GM18858 (cell line): ENCODE measurements at regions not wholly inside any gene's neighbourhood (a gene's known extent, or its start where the extent isn't known, plus 50 kb on each side); places are given as distances from the start of the nearest gene placed in this dataset.
"Not testable (repeated sequence)": the region's sequence is repeated elsewhere in the genome, so short reads cannot be mapped to it uniquely, and the experiment has no call there.

ENCODE experiments used
- ATAC-seq: cut with Tn5 transposase; IDR thresholded peaks from one replicate; pipeline ENCODE4 v1.9.1; 2021; ENCODE audit not compliant: unreplicated experiment

- not testable (repeated sequence) for ATAC-seq
These were observed 318.6 kb downstream of the ADGRD1 start for GRCh38 chr12:131272283-131272814.

GRCh38 chr12:131273291-131273845 lies 319.7 kb downstream of the ADGRD1 start:
- ATAC-seq = no peak

- ATAC-seq = no peak
These were observed 320.4 kb downstream of the ADGRD1 start for GRCh38 chr12:131274061-131274460.

GRCh38 chr12:131274906-131275305 lies 321.2 kb downstream of the ADGRD1 start:
- ATAC-seq = no peak

- ATAC-seq = no peak
These were observed 322.1 kb downstream of the ADGRD1 start for GRCh38 chr12:131275824-131276223.

- ATAC-seq = no peak
These were observed 322.9 kb downstream of the ADGRD1 start for GRCh38 chr12:131276501-131277185.

- ATAC-seq = not testable (repeated sequence)
These were observed 323.7 kb downstream of the ADGRD1 start for GRCh38 chr12:131277186-131278091.

GRCh38 chr12:131278451-131279115 lies 324.9 kb downstream of the ADGRD1 start:
- not testable (repeated sequence) for ATAC-seq

GRCh38 chr12:131279281-131279921 lies 325.7 kb downstream of the ADGRD1 start:
- no peak for ATAC-seq

- ATAC-seq = no peak
These were observed 326.7 kb downstream of the ADGRD1 start for GRCh38 chr12:131280426-131280825.

GRCh38 chr12:131281016-131281415 lies 327.3 kb downstream of the ADGRD1 start:
- ATAC-seq = no peak

- no peak for ATAC-seq
These were observed 328.8 kb downstream of the ADGRD1 start for GRCh38 chr12:131282292-131283080.

GRCh38 chr12:131283191-131283861 lies 329.6 kb downstream of the ADGRD1 start:
- ATAC-seq = no peak

GRCh38 chr12:131283862-131284825 lies 330.4 kb downstream of the ADGRD1 start:
- ATAC-seq = not testable (repeated sequence)

GRCh38 chr12:131284954-131285904 lies 331.5 kb downstream of the ADGRD1 start:
- ATAC-seq = not testable (repeated sequence)

GRCh38 chr12:131285905-131286295 lies 332.2 kb downstream of the ADGRD1 start:
- ATAC-seq = not testable (repeated sequence)

GRCh38 chr12:131286301-131286700 lies 332.6 kb downstream of the ADGRD1 start:
- not testable (repeated sequence) for ATAC-seq
